Stomach (tissue), 8 donors: ENCODE measurements at regions not wholly inside any gene's neighbourhood (a gene's known extent, or its start where the extent isn't known, plus 50 kb on each side); places are given as distances from the start of the nearest gene placed in this dataset.

ENCODE experiments used
- DNase-seq, 2 donors: peaks; one replicate each; pipeline versions ENCODE4 v3.0.0 to v3.0.0-alpha.2; 2013 to 2019
- H3K27ac ChIP-seq, 5 donors: fragments of 200-600 bp in 4 of 5; sonication (generic) in 4 of 5; one replicate each; pipeline ENCODE4 v1.5.1; 2013 to 2019; ENCODE audit warnings: mild to moderate bottlenecking in 1 of 5, moderate library complexity in 1 of 5
- H3K27me3 ChIP-seq, 3 donors: fragments of 200-600 bp; sonication (generic); one replicate each; pipeline ENCODE4 v1.5.1; 2017 to 2019; ENCODE audit warnings: mixed run types in 1 of 3
- H3K36me3 ChIP-seq, 4 donors: fragments of 200-600 bp; sonication (generic); 1 replicate in 3 of 4; 2 replicates in 1 of 4; pipeline ENCODE4 v1.5.1; 2016 to 2019
- H3K4me1 ChIP-seq, 4 donors: fragments of 200-600 bp; sonication (generic); one replicate each; pipeline ENCODE4 v1.5.1; 2016 to 2019
- H3K4me3 ChIP-seq, 4 donors: fragments of 200-600 bp; sonication (generic) in 3 of 4; one replicate each; pipeline ENCODE4 v1.5.1; 2016 to 2019; ENCODE audit warnings: mild to moderate bottlenecking in 1 of 4
- H3K9me3 ChIP-seq, 4 donors: fragments of 200-600 bp; sonication (generic); one replicate each; pipeline ENCODE4 v1.5.1; 2016 to 2019
- CTCF ChIP-seq, 7 experiments: fragments of 450-650 bp in 4 of 7; fragments of 200-600 bp in 3 of 7; sonication (generic) in 3 of 7; IDR thresholded peaks; one replicate each; pipeline ENCODE4 v1.5.1; 2016 to 2019; ENCODE audit warnings: antibody characterized with exemption in 7 of 7, control low read depth in 2 of 7, mild to moderate bottlenecking in 1 of 7
- EP300 ChIP-seq: sonication (generic); formaldehyde crosslinking; IDR thresholded peaks from one replicate; pipeline ENCODE4 v1.6.1; 2017; ENCODE audit warnings: antibody characterized with exemption
- POLR2A ChIP-seq, 4 donors: fragments of 450-650 bp; IDR thresholded peaks; one replicate each; pipeline ENCODE4 v1.6.1; 2016; ENCODE audit warnings: antibody characterized with exemption in 4 of 4, control low read depth in 2 of 4, mild to moderate bottlenecking in 1 of 4, moderate library complexity in 1 of 4
- POLR2AphosphoS5 ChIP-seq, 3 donors: sonication (generic); formaldehyde crosslinking; IDR thresholded peaks; one replicate each; pipeline ENCODE4 v1.6.1; 2016; ENCODE audit warnings: antibody characterized with exemption in 3 of 3
- WGBS, 5 donors: extraction: QIAGEN DNeasy Blood & Tissue Kit in 3 of 5; methylation state at CpG; one replicate each; pipeline versions ENCODE4 v1.1.5 to v1.1.7; 2013 to 2018; 5-methylcytosine and 5-hydroxymethylcytosine counted together
- intact Hi-C: fragments of 100-400 bp; cut with DNase I; formaldehyde crosslinking; loops from one replicate; pipeline ENCODE4 v1.15.1; 2023; ENCODE audit warnings: low total_unique reads
- donor health status: healthy with polysubstance abuse.
- donor health status: Bipolar disorder and iron deficiency.
- donor health status: healthy.

GRCh38 chr9:106321394-106322180 is 541.4 kb upstream of the ZNF462 start:
- Histone ChIP-seq H3K36me3 (no peaks in the 10 kb centered on the region), H3K4me3 (no peak overlapping the region), H3K27me3 (no peaks in the 10 kb centered on the region), H3K4me1 (no peaks in the 10 kb centered on the region), H3K9me3 (no peaks in the 10 kb centered on the region), H3K27ac (no peak overlapping the region)
- DNase-seq: no peak
- WGBS, 5 donors: 42 to 54% (median 47%) methylated on average over 5 of the region's 5 CpGs
- intact Hi-C loops: no loop called here
- no peak for TF ChIP-seq CTCF (IDR thresholded peaks at IDR 0.05)
- no peak for TF ChIP-seq EP300

GRCh38 chr9:106322706-106323245 is 540.2 kb upstream of the ZNF462 start:
- no peak overlapping the region for H3K4me3 ChIP-seq
- intact Hi-C loops: no loop called here
- H3K4me1 ChIP-seq: no peaks in the 10 kb centered on the region
- H3K27me3 ChIP-seq: no peaks in the 10 kb centered on the region
- 58 to 67% (median 63%) methylated on average over 4 of the region's 4 CpGs for WGBS, 5 donors
- no peak overlapping the region for H3K27ac ChIP-seq
- DNase-seq: no peak
- H3K9me3 ChIP-seq: no peaks in the 10 kb centered on the region
- no peaks in the 10 kb centered on the region for H3K36me3 ChIP-seq
- no peak for TF ChIP-seq CTCF (IDR thresholded peaks at IDR 0.05)
- TF ChIP-seq POLR2A (IDR thresholded peaks at IDR 0.05): no peak
- TF ChIP-seq EP300: no peak
- TF ChIP-seq POLR2AphosphoS5 (IDR thresholded peaks at IDR 0.05): no peak

- Histone ChIP-seq H3K36me3 (no peaks in the 10 kb centered on the region), H3K27ac (no peak overlapping the region), H3K9me3 (no peaks in the 10 kb centered on the region), H3K4me1 (no peaks in the 10 kb centered on the region), H3K4me3 (no peak overlapping the region), H3K27me3 (no peaks in the 10 kb centered on the region)
- no peak for DNase-seq
- intact Hi-C loops: no loop called here
- no peak for TF ChIP-seq POLR2AphosphoS5 (IDR thresholded peaks at IDR 0.05)
- TF ChIP-seq EP300: no peak
- no peak for TF ChIP-seq CTCF (IDR thresholded peaks at IDR 0.05)
- no peak for TF ChIP-seq POLR2A (IDR thresholded peaks at IDR 0.05)
- 70 to 82% (median 79%) methylated on average over 10 of the region's 10 CpGs for WGBS, 5 donors
Measured at GRCh38 chr9:106324053-106324585, 538.8 kb upstream of the ZNF462 start.

- intact Hi-C loops: no loop called here
- no peaks in the 10 kb centered on the region for H3K36me3 ChIP-seq
- H3K27me3 ChIP-seq: no peaks in the 10 kb centered on the region
- no peak overlapping the region for H3K27ac ChIP-seq
- WGBS, 5 donors: 41 to 60% (median 52%) methylated on average over 7 of the region's 7 CpGs
- TF ChIP-seq CTCF (IDR thresholded peaks at IDR 0.05): no peak
- no peak for TF ChIP-seq POLR2AphosphoS5 (IDR thresholded peaks at IDR 0.05)
- TF ChIP-seq EP300: no peak
- H3K9me3 ChIP-seq: no peaks in the 10 kb centered on the region
- no peaks in the 10 kb centered on the region for H3K4me1 ChIP-seq
- DNase-seq: no peak
- H3K4me3 ChIP-seq: no peak overlapping the region
Measured at GRCh38 chr9:106324591-106325280, 538.2 kb upstream of the ZNF462 start.
